IMR-90 (cell line): ENCODE measurements at regions not wholly inside any gene's neighbourhood (a gene's known extent, or its start where the extent isn't known, plus 50 kb on each side); places are given as distances from the start of the nearest gene placed in this dataset.

ENCODE experiments used
- ATAC-seq: fragments of 200-7000 bp; cut with Tn5 transposase; 2 replicates; pipeline ENCODE4 v1.9.1; 2020; ENCODE audit warnings: low read depth, mild to moderate bottlenecking, moderate library complexity
- BruUV-seq: library from RNA; stranded (reverse); fragments of 400-500 nt; replicated peaks from 2 replicates; lab custom pipeline; 2021; lab: Mats Ljungman, UMichigan
- CTCF ChIA-PET: fragments of 300-600 bp; formaldehyde crosslinking; extraction: SDS; loops from one replicate; lab custom pipeline; 2021; ENCODE audit warnings: antibody characterized with exemption; lab: Yijun Ruan, JAX
- POLR2A ChIA-PET: fragments of 300-600 bp; sonication (Branson Sonifier 250); formaldehyde crosslinking; loops from one replicate; lab custom pipeline; 2022; ENCODE audit warnings: antibody characterized with exemption; ENCODE audit not compliant: unreplicated experiment; lab: Charles Lee
- DNase-seq: peaks from one replicate; pipeline ENCODE4 v3.0.0; 2013
- H2AFZ ChIP-seq: replicated peaks from 2 replicates; pipeline ENCODE3; 2013; ENCODE audit warnings: low read length, mild to moderate bottlenecking; ENCODE audit not compliant: poor library complexity
- H2AK5ac ChIP-seq: 2 replicates; pipeline ENCODE4 v1.6.1; 2013; ENCODE audit warnings: low read depth, low read length, inconsistent platforms
- H2AK9ac ChIP-seq: replicated peaks from 2 replicates; pipeline ENCODE3; 2013; ENCODE audit warnings: mild to moderate bottlenecking, low read depth, low read length, moderate library complexity; ENCODE audit not compliant: poor library complexity
- H2BK120ac ChIP-seq: 2 replicates; pipeline ENCODE4 v1.6.1; 2013; ENCODE audit warnings: low read depth, low read length, inconsistent platforms
- H2BK15ac ChIP-seq: 3 replicates; pipeline ENCODE4 v1.6.1; 2013; ENCODE audit warnings: low read depth, low read length, inconsistent platforms
- H2BK20ac ChIP-seq: 2 replicates; pipeline ENCODE4 v1.6.1; 2013; ENCODE audit warnings: low read depth, mild to moderate bottlenecking, inconsistent platforms, low read length, moderate library complexity
- H2BK5ac ChIP-seq: 2 replicates; pipeline ENCODE4 v1.6.1; 2013; ENCODE audit warnings: mild to moderate bottlenecking, low read depth, low read length, inconsistent platforms; ENCODE audit not compliant: poor library complexity, severe bottlenecking
- H3K14ac ChIP-seq: replicated peaks from 2 replicates; pipeline ENCODE4 v1.6.1; 2013; ENCODE audit warnings: low read depth, low read length, inconsistent platforms
- H3K18ac ChIP-seq: 2 replicates; pipeline ENCODE4 v1.6.1; 2013; ENCODE audit warnings: low read depth, low read length, control low read depth
- H3K23ac ChIP-seq: 2 replicates; pipeline ENCODE4 v1.6.1; 2013; ENCODE audit warnings: low read depth, low read length, inconsistent platforms
- H3K27ac ChIP-seq: 2 replicates; pipeline ENCODE4 v1.5.1; 2013; ENCODE audit warnings: mild to moderate bottlenecking, control low read depth, low read length; ENCODE audit not compliant: insufficient read depth
- H3K27me3 ChIP-seq: 2 replicates; pipeline ENCODE4 v1.6.1; 2013; ENCODE audit warnings: low read length; ENCODE audit not compliant: control insufficient read depth, insufficient read depth
- H3K36me3 ChIP-seq: 2 replicates; pipeline ENCODE4 v1.6.1; 2013; ENCODE audit warnings: low read length, mixed read lengths; ENCODE audit not compliant: control insufficient read depth, insufficient read depth
- H3K4ac ChIP-seq: 2 replicates; pipeline ENCODE4 v1.6.1; 2013; ENCODE audit warnings: low read depth, low read length, inconsistent platforms
- H3K4me1 ChIP-seq: 2 replicates; pipeline ENCODE4 v1.6.1; 2013; ENCODE audit warnings: low read length, mixed read lengths; ENCODE audit not compliant: control insufficient read depth, insufficient read depth
- H3K4me2 ChIP-seq: 2 replicates; pipeline ENCODE4 v1.6.1; 2013; ENCODE audit warnings: low read depth, mild to moderate bottlenecking, control low read depth, low read length, moderate library complexity
- H3K4me3 ChIP-seq: 2 replicates; pipeline ENCODE4 v1.5.1; 2013; ENCODE audit warnings: low read depth, mild to moderate bottlenecking, control low read depth, low read length, moderate library complexity; ENCODE audit not compliant: insufficient read depth
- H3K56ac ChIP-seq: 2 replicates; pipeline ENCODE4 v1.6.1; 2013; ENCODE audit warnings: low read length, inconsistent platforms; ENCODE audit not compliant: insufficient read depth; ENCODE audit errors: extremely low read depth
- H3K79me1 ChIP-seq, 2 experiments: 2 replicates each; pipeline ENCODE4 v1.6.1; 2013; ENCODE audit warnings: low read length in 2 of 2, inconsistent platforms in 1 of 2, low read depth in 1 of 2
- H3K9ac ChIP-seq: 2 replicates; pipeline ENCODE4 v1.6.1; 2013; ENCODE audit warnings: low read depth, low read length, control low read depth
- H3K9me1 ChIP-seq: 2 replicates; pipeline ENCODE4 v1.6.1; 2013; ENCODE audit warnings: low read length, inconsistent platforms; ENCODE audit not compliant: insufficient read depth
- H3K9me3 ChIP-seq: 2 replicates; pipeline ENCODE4 v1.6.1; 2013; ENCODE audit warnings: low read length; ENCODE audit not compliant: control insufficient read depth, insufficient read depth
- H4K20me1 ChIP-seq: 2 replicates; pipeline ENCODE4 v1.6.1; 2013; ENCODE audit warnings: low read length, inconsistent platforms; ENCODE audit not compliant: insufficient read depth
- H4K5ac ChIP-seq: 2 replicates; pipeline ENCODE4 v1.6.1; 2013; ENCODE audit warnings: mild to moderate bottlenecking, low read depth, low read length, control low read depth
- H4K8ac ChIP-seq, 2 experiments: 2 replicates each; pipeline ENCODE4 v1.6.1; 2013; ENCODE audit warnings: low read depth in 2 of 2, low read length in 2 of 2, control low read depth in 1 of 2, inconsistent platforms in 1 of 2
- H4K91ac ChIP-seq: 2 replicates; pipeline ENCODE4 v1.6.1; 2013; ENCODE audit warnings: low read depth, low read length, inconsistent platforms; ENCODE audit not compliant: insufficient read depth
- BHLHE40 ChIP-seq: fragments of 150-350 bp; IDR thresholded peaks from 2 replicates; pipeline ENCODE4 v1.6.1; 2016; ENCODE audit warnings: mild to moderate bottlenecking, low read depth, low read length
- CEBPB ChIP-seq: IDR thresholded peaks from 2 replicates; pipeline ENCODE4 v1.6.1; 2012; ENCODE audit warnings: low read depth, low read length, improper control_type of control experiment
- CHD1 ChIP-seq: IDR thresholded peaks from 2 replicates; pipeline ENCODE4 v1.6.1; 2012; ENCODE audit warnings: low read depth, low read length, improper control_type of control experiment
- POLR2A ChIP-seq: IDR thresholded peaks from 2 replicates; pipeline ENCODE4 v1.6.1; 2012; ENCODE audit warnings: mild to moderate bottlenecking, low read depth, low read length
- dilution Hi-C: fragments of 300-500 bp; cut with HindIII; formaldehyde crosslinking; loops from one replicate; pipeline ENCODE4 v1.14.3; 2018; ENCODE audit warnings: low sequenced_read_pairs; ENCODE audit not compliant: unreplicated experiment
- in situ Hi-C: fragments of 300-500 bp; cut with MboI; formaldehyde crosslinking; loops from 3 replicates; pipeline ENCODE4 v1.14.3; 2019; ENCODE audit warnings: low sequenced_read_pairs, inconsistent platforms, mixed read lengths
- intact Hi-C: fragments of 100-400 bp; cut with micrococcal nuclease; formaldehyde crosslinking; loops from 2 replicates; pipeline ENCODE4 v1.10.0; 2022
- TF ChIP-seq, protein P1 (sequence below): fragments of 150-350 bp; IDR thresholded peaks from 2 replicates; pipeline ENCODE4 v1.6.1; 2016; ENCODE audit warnings: low read depth, mild to moderate bottlenecking, low read length, moderate library complexity, borderline replicate concordance
- TF ChIP-seq, protein P2 (sequence below): conservative IDR thresholded peaks from 2 replicates; pipeline ENCODE4 v1.5.1; 2012; ENCODE audit warnings: mild to moderate bottlenecking, low read depth, low read length, improper control_type of control experiment

DNA sequence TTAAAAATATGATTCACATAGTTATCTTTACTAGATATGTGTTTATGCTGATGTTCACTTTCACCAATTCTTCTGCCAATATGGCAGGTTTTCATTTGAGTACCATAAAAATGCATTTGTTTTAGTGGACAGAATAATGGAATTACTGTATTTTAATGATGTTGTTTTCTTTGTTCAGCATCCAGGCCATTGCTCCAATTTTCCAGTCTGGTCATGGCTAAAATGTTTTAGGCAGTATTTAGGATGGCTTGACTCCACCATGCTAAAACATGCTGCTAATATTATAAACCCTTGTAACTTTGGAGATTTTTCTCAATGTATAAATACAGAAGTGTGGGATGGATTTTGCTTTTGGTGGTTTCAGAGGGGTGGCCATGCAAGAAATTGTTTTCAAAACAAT lies 273.0 kb upstream of the RPS23 start:
- dilution Hi-C loops (no loop called here), in situ Hi-C loops (no loop called here), intact Hi-C loops (no loop called here)
- no peak overlapping the region for H3K9ac ChIP-seq
- H3K18ac ChIP-seq: no peak overlapping the region
- H2BK5ac ChIP-seq: no peak overlapping the region
- H4K91ac ChIP-seq: no peak overlapping the region
- no peak overlapping the region for H2BK20ac ChIP-seq
- H3K9me1 ChIP-seq: no peaks in the 10 kb centered on the region
- ChIA-PET CTCF (no interaction called here), POLR2A (no interaction called here)
- no peak overlapping the region for H4K5ac ChIP-seq
- no peak overlapping the region for H3K14ac ChIP-seq
- H2BK15ac ChIP-seq: no peak overlapping the region
- H3K36me3 ChIP-seq: no peaks in the 10 kb centered on the region
- no peak overlapping the region for H2BK120ac ChIP-seq
- no peak overlapping the region for H2AK9ac ChIP-seq
- no peak overlapping the region for H3K4me3 ChIP-seq
- DNase-seq (no peak), ATAC-seq (no peak)
- H4K20me1 ChIP-seq: no peaks in the 10 kb centered on the region
- H3K56ac ChIP-seq: no peak overlapping the region
- no peaks in the 10 kb centered on the region for H3K79me1 ChIP-seq
- no peak overlapping the region for H2AK5ac ChIP-seq
- BruUV-seq: no TSS peak
- no peak overlapping the region for H3K4me2 ChIP-seq
- H3K4ac ChIP-seq: no peak overlapping the region
- H3K4me1 ChIP-seq: no peaks in the 10 kb centered on the region
- TF ChIP-seq POLR2A (no peak), CHD1 (no peak), BHLHE40 (no peak), CEBPB (no peak)
- TF ChIP-seq, protein P1, sequence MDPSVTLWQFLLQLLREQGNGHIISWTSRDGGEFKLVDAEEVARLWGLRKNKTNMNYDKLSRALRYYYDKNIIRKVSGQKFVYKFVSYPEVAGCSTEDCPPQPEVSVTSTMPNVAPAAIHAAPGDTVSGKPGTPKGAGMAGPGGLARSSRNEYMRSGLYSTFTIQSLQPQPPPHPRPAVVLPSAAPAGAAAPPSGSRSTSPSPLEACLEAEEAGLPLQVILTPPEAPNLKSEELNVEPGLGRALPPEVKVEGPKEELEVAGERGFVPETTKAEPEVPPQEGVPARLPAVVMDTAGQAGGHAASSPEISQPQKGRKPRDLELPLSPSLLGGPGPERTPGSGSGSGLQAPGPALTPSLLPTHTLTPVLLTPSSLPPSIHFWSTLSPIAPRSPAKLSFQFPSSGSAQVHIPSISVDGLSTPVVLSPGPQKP: no peak
- TF ChIP-seq, protein P2, sequence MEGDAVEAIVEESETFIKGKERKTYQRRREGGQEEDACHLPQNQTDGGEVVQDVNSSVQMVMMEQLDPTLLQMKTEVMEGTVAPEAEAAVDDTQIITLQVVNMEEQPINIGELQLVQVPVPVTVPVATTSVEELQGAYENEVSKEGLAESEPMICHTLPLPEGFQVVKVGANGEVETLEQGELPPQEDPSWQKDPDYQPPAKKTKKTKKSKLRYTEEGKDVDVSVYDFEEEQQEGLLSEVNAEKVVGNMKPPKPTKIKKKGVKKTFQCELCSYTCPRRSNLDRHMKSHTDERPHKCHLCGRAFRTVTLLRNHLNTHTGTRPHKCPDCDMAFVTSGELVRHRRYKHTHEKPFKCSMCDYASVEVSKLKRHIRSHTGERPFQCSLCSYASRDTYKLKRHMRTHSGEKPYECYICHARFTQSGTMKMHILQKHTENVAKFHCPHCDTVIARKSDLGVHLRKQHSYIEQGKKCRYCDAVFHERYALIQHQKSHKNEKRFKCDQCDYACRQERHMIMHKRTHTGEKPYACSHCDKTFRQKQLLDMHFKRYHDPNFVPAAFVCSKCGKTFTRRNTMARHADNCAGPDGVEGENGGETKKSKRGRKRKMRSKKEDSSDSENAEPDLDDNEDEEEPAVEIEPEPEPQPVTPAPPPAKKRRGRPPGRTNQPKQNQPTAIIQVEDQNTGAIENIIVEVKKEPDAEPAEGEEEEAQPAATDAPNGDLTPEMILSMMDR: no peak
- H3K9me3 ChIP-seq: no peaks in the 10 kb centered on the region
- no peak overlapping the region for H2AFZ ChIP-seq
- H4K8ac ChIP-seq: no peak overlapping the region
- H3K27ac ChIP-seq: no peak overlapping the region
- no peaks in the 10 kb centered on the region; the same call in 1 of the 2 replicates for H3K27me3 ChIP-seq
- H3K23ac ChIP-seq: no peak overlapping the region
